ENCODE measurements at regions not wholly inside any gene's neighbourhood (a gene's known extent, or its start where the extent isn't known, plus 50 kb on each side); places are given as distances from the start of the nearest gene placed in this dataset.

GRCh38 chr10:118115701-118116100 is 69.0 kb upstream of the RAB11FIP2 start:
- no peak for TF ChIP-seq CTCF (IDR thresholded peaks at IDR 0.05; ENCODE audit: insufficient read depth, low read depth, low read length)
- no peak for TF ChIP-seq EZH2 (IDR thresholded peaks at IDR 0.05; ENCODE audit: insufficient read depth, low read length)

Measured in astrocyte (in vitro differentiated cells and primary cell).